WTC11 (cell line): ENCODE measurements at regions not wholly inside any gene's neighbourhood (a gene's known extent, or its start where the extent isn't known, plus 50 kb on each side); places are given as distances from the start of the nearest gene placed in this dataset.

ENCODE experiments used
- ATAC-seq: fragments of 200-7000 bp; cut with Tn5 transposase; 2 replicates; pipeline ENCODE4 v1.10.0; 2021; ENCODE audit warnings: mild to moderate bottlenecking, moderate library complexity
- CTCF ChIA-PET: fragments of 300-600 bp; sonication (Branson Sonifier 250); formaldehyde crosslinking; loops from one replicate; lab custom pipeline; 2021; ENCODE audit warnings: antibody characterized with exemption; lab: Charles Lee
- POLR2A ChIA-PET: fragments of 350-600 bp; sonication (Branson Sonifier 250); formaldehyde crosslinking; loops from one replicate; lab custom pipeline; 2021; ENCODE audit warnings: antibody characterized with exemption; lab: Charles Lee
- DNase-seq: peaks from one replicate; pipeline ENCODE4 v3.0.0; 2021; ENCODE audit warnings: low spot score
- H3K27ac Mint-ChIP-seq: 2 replicates; pipeline ENCODE4 v1.8.0; 2021; ENCODE audit warnings: mixed read lengths
- H3K27me3 Mint-ChIP-seq: 2 replicates; pipeline ENCODE4 v1.8.0; 2021; ENCODE audit warnings: low read depth, mild to moderate bottlenecking, moderate library complexity, mixed read lengths
- H3K36me3 Mint-ChIP-seq: 2 replicates; pipeline ENCODE4 v1.8.0; 2021; ENCODE audit warnings: mixed read lengths
- H3K4me1 Mint-ChIP-seq: 2 replicates; pipeline ENCODE4 v1.8.0; 2022; ENCODE audit warnings: mixed read lengths
- H3K4me3 Mint-ChIP-seq: 2 replicates; pipeline ENCODE4 v1.8.0; 2021; ENCODE audit warnings: mild to moderate bottlenecking, moderate library complexity, mixed read lengths
- H3K9me3 Mint-ChIP-seq: 2 replicates; pipeline ENCODE4 v1.8.0; 2021; ENCODE audit warnings: mixed read lengths
- ARID4B ChIP-seq: sonication (generic); formaldehyde crosslinking; IDR thresholded peaks from 2 replicates; pipeline ENCODE4 v1.8.0; 2023; ENCODE audit warnings: missing genetic modification reagents, mild to moderate bottlenecking, borderline replicate concordance
- ATF6 ChIP-seq: sonication (generic); formaldehyde crosslinking; IDR thresholded peaks from 2 replicates; pipeline ENCODE4 v1.8.1; 2023; ENCODE audit warnings: mild to moderate bottlenecking, missing genetic modification reagents
- CDX4 ChIP-seq: fragments of 250-450 bp; sonication (Bioruptor Pico); IDR thresholded peaks from 2 replicates; pipeline ENCODE4 v1.9.0; 2021; ENCODE audit warnings: moderate library complexity, mild to moderate bottlenecking, inconsistent platforms, borderline replicate concordance
- ELF4 ChIP-seq: sonication (generic); formaldehyde crosslinking; IDR thresholded peaks from 2 replicates; pipeline ENCODE4 v1.8.1; 2022; ENCODE audit warnings: low read depth, mild to moderate bottlenecking, moderate library complexity, missing genetic modification reagents
- FOXK1 ChIP-seq: sonication (generic); formaldehyde crosslinking; IDR thresholded peaks from 2 replicates; pipeline ENCODE4 v1.8.0; 2022; ENCODE audit warnings: mild to moderate bottlenecking, moderate library complexity, missing genetic modification reagents
- GRHL2 ChIP-seq: fragments of 250-450 bp; sonication (Bioruptor Pico); IDR thresholded peaks from 2 replicates; pipeline ENCODE4 v1.8.0; 2022; ENCODE audit warnings: mild to moderate bottlenecking, moderate library complexity; ENCODE audit not compliant: insufficient replicate concordance, severe bottlenecking
- GTF2I ChIP-seq: fragments of 250-450 bp; sonication (Bioruptor Pico); conservative IDR thresholded peaks from 2 replicates; pipeline ENCODE4 v1.4.0; 2021; ENCODE audit warnings: mild to moderate bottlenecking
- HMGA2 ChIP-seq: fragments of 250-450 bp; sonication (Bioruptor Pico); IDR thresholded peaks from 2 replicates; pipeline ENCODE4 v1.4.0; 2021; ENCODE audit warnings: mild to moderate bottlenecking, moderate library complexity
- JAZF1 ChIP-seq: fragments of 250-450 bp; sonication (Bioruptor Pico); IDR thresholded peaks from 2 replicates; pipeline ENCODE4 v1.9.0; 2021; ENCODE audit warnings: moderate library complexity, mild to moderate bottlenecking, inconsistent platforms
- MXD4 ChIP-seq: fragments of 250-450 bp; sonication (Bioruptor Pico); IDR thresholded peaks from 2 replicates; pipeline ENCODE4 v1.8.0; 2021; ENCODE audit warnings: mild to moderate bottlenecking, moderate library complexity, borderline replicate concordance
- NFATC4 ChIP-seq: fragments of 250-450 bp; sonication (Bioruptor Pico); IDR thresholded peaks from 2 replicates; pipeline ENCODE4 v1.9.0; 2021; ENCODE audit warnings: mild to moderate bottlenecking
- RORB ChIP-seq: fragments of 250-450 bp; sonication (Bioruptor Pico); IDR thresholded peaks from 2 replicates; pipeline ENCODE4 v1.9.0; 2021; ENCODE audit warnings: mild to moderate bottlenecking
- TP53 ChIP-seq: sonication (generic); formaldehyde crosslinking; IDR thresholded peaks from 2 replicates; pipeline ENCODE4 v1.8.1; 2023; ENCODE audit warnings: mild to moderate bottlenecking, missing genetic modification reagents
- ZNF121 ChIP-seq: sonication (generic); formaldehyde crosslinking; IDR thresholded peaks from 2 replicates; pipeline ENCODE4 v1.8.0; 2023; ENCODE audit warnings: missing genetic modification reagents
- ZNF232 ChIP-seq: sonication (generic); formaldehyde crosslinking; IDR thresholded peaks from 2 replicates; pipeline ENCODE4 v1.8.0; 2022; ENCODE audit warnings: mild to moderate bottlenecking, missing genetic modification reagents
- ZNF317 ChIP-seq: sonication (generic); formaldehyde crosslinking; IDR thresholded peaks from 2 replicates; pipeline ENCODE4 v1.8.1; 2023; ENCODE audit warnings: low read depth, mild to moderate bottlenecking, moderate library complexity, missing genetic modification reagents, borderline replicate concordance
- ZNF532 ChIP-seq: fragments of 250-450 bp; sonication (Bioruptor Pico); IDR thresholded peaks from 2 replicates; pipeline ENCODE4 v1.9.0; 2021; ENCODE audit warnings: mild to moderate bottlenecking, borderline replicate concordance
- ZNF671 ChIP-seq: fragments of 250-450 bp; sonication (Bioruptor Pico); IDR thresholded peaks from 2 replicates; pipeline ENCODE4 v1.8.0; 2021; ENCODE audit warnings: mild to moderate bottlenecking

GRCh38 chr13:76522083-76522755, 364.0 kb downstream of the KCTD12 start:
- peaks cover 8% of the 10 kb centered on the region; the same call in 1 of the 2 replicates for H3K9me3 Mint-ChIP-seq
- POLR2A ChIA-PET, result no interaction called here
- ATAC-seq (peak; percentile 98), DNase-seq (peak; percentile 46)
- peaks cover 44% of the 10 kb centered on the region for H3K4me1 Mint-ChIP-seq
- CTCF ChIA-PET, result no interaction called here
- 0 out of 2 replicates have a peak, but pooled peaks have one; percentile 60 for TF ChIP-seq TP53
- TF ChIP-seq ZNF671 (CRISPR knock-in tag), result no peak
- TF ChIP-seq ATF6 (CRISPR knock-in tag), result no peak
- TF ChIP-seq ZNF121 (CRISPR knock-in tag), result peak; percentile 60; the same call in 1 of the 2 replicates
- TF ChIP-seq RORB (CRISPR knock-in tag), result no peak
- TF ChIP-seq GTF2I, result no peak
- TF ChIP-seq ZNF532 (CRISPR knock-in tag), result no peak
- no peak for TF ChIP-seq ELF4 (CRISPR knock-in tag)
- no peak for TF ChIP-seq GRHL2 (CRISPR knock-in tag)
- no peak for TF ChIP-seq ZNF232
- no peak for TF ChIP-seq MXD4
- TF ChIP-seq JAZF1 (CRISPR knock-in tag), result no peak
- no peak overlapping the region for H3K4me3 Mint-ChIP-seq
- no peaks in the 10 kb centered on the region for H3K27me3 Mint-ChIP-seq
- peaks cover 9% of the 10 kb centered on the region for H3K36me3 Mint-ChIP-seq
- peak overlapping the region; percentile 90 for H3K27ac Mint-ChIP-seq

GRCh38 chr13:76519685-76520084, 366.5 kb downstream of the KCTD12 start:
- DNase-seq, result no peak
- Mint-ChIP-seq H3K9me3 (peaks cover 6% of the 10 kb centered on the region; the same call in 1 of the 2 replicates), H3K4me3 (no peak overlapping the region), H3K27ac (no peak overlapping the region), H3K27me3 (no peaks in the 10 kb centered on the region), H3K4me1 (peaks cover 51% of the 10 kb centered on the region), H3K36me3 (peaks cover 9% of the 10 kb centered on the region)
- ATAC-seq, result no peak
- TF ChIP-seq CDX4 (CRISPR knock-in tag) (no peak), ARID4B (no peak), ZNF317 (CRISPR knock-in tag) (no peak), GRHL2 (CRISPR knock-in tag) (no peak), TP53 (no peak), FOXK1 (CRISPR knock-in tag) (no peak), HMGA2 (CRISPR knock-in tag) (no peak), ELF4 (CRISPR knock-in tag) (no peak), NFATC4 (CRISPR knock-in tag) (no peak)
- ChIA-PET CTCF (no interaction called here), POLR2A (no interaction called here)
